Small intestine (tissue), 7 donors: ENCODE measurements at regions not wholly inside any gene's neighbourhood (a gene's known extent, or its start where the extent isn't known, plus 50 kb on each side); places are given as distances from the start of the nearest gene placed in this dataset.

ENCODE experiments used
- DNase-seq, 2 donors: peaks; one replicate each; pipeline versions ENCODE4 v3.0.0 to v3.0.0-alpha.2; 2013
- FAIRE-seq: peaks from 2 replicates; lab custom pipeline; 2012; peaks lifted over from hg19 to GRCh38; lab: Jason Lieb, UNC
- H3K27ac ChIP-seq, 3 donors: one replicate each; pipeline ENCODE4 v1.5.1; 2013; ENCODE audit warnings: low read length in 2 of 3, mild to moderate bottlenecking in 2 of 3, control low read depth in 1 of 3, inconsistent platforms in 1 of 3, low read depth in 1 of 3, moderate library complexity in 1 of 3
- H3K27me3 ChIP-seq, 3 donors: one replicate each; pipeline ENCODE4 v1.6.1; 2013; ENCODE audit warnings: low read length in 3 of 3, inconsistent platforms in 1 of 3; ENCODE audit not compliant: control insufficient read depth in 3 of 3, insufficient read depth in 3 of 3
- H3K36me3 ChIP-seq, 3 donors: one replicate each; pipeline ENCODE4 v1.6.1; 2013; ENCODE audit warnings: low read length in 3 of 3, inconsistent platforms in 1 of 3, low read depth in 1 of 3, mild to moderate bottlenecking in 1 of 3, moderate library complexity in 1 of 3; ENCODE audit not compliant: control insufficient read depth in 3 of 3, insufficient read depth in 2 of 3
- H3K4me1 ChIP-seq, 3 donors: one replicate each; pipeline ENCODE4 v1.6.1; 2013; ENCODE audit warnings: low read length in 2 of 3, inconsistent platforms in 1 of 3, low read depth in 1 of 3, mild to moderate bottlenecking in 1 of 3, moderate library complexity in 1 of 3; ENCODE audit not compliant: control insufficient read depth in 3 of 3, insufficient read depth in 2 of 3
- H3K4me3 ChIP-seq, 3 donors: one replicate each; pipeline ENCODE4 v1.5.1; 2013; ENCODE audit warnings: low read length in 3 of 3, control low read depth in 1 of 3, inconsistent platforms in 1 of 3, low read depth in 1 of 3, mild to moderate bottlenecking in 1 of 3, moderate library complexity in 1 of 3
- H3K9me3 ChIP-seq, 2 donors: one replicate each; pipeline ENCODE4 v1.6.1; 2013; ENCODE audit warnings: low read depth in 1 of 2, low read length in 1 of 2; ENCODE audit not compliant: control insufficient read depth in 2 of 2, insufficient read depth in 1 of 2
- WGBS, 3 donors: extraction: QIAGEN DNeasy Blood & Tissue Kit; methylation state at CpG; one replicate each; pipeline ENCODE4 v1.1.7; 2013; 5-methylcytosine and 5-hydroxymethylcytosine counted together
- donor health status: healthy with polysubstance abuse.
- donor health status: control.
- donor health status: control.
- donor health status: Bipolar disorder and iron deficiency.
- donor health status: healthy.

GRCh38 chr5:91263898-91264297 is 119.2 kb downstream of the ARRDC3 start:
- Histone ChIP-seq H3K4me3 (no peak overlapping the region), H3K9me3 (no peaks in the 10 kb centered on the region), H3K27me3 (no peaks in the 10 kb centered on the region), H3K27ac (no peak overlapping the region), H3K36me3 (no peaks in the 10 kb centered on the region), H3K4me1 (no peaks in the 10 kb centered on the region)
- DNase-seq = no peak
- FAIRE-seq = no peak
- WGBS, 3 donors = 70 to 75% (median 71%) methylated on average over 5 of the region's 5 CpGs

DNA sequence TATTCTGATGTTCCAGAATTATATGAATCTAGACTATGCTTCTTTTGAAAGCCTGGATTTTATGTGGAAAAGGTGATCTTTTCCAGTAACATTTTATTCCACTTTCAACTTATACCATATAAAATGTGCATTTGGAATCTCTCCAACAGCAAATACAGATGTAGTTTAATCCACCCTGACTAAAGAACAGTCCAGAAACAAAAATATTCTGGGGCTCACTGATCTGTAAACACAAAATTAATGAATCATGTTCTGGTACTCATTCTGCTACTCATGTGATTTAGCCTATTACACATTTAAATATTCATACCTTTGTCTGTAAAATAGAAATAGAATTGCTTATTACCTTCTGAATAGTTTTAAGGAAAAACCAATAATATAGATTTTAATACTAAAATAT is 125.8 kb downstream of the ARRDC3 start:
- DNase-seq = no peak
- no peaks in the 10 kb centered on the region for H3K36me3 ChIP-seq
- no peaks in the 10 kb centered on the region for H3K9me3 ChIP-seq
- no peak overlapping the region for H3K27ac ChIP-seq
- H3K4me3 ChIP-seq = no peak overlapping the region
- no peaks in the 10 kb centered on the region for H3K27me3 ChIP-seq
- H3K4me1 ChIP-seq = no peaks in the 10 kb centered on the region
- FAIRE-seq = no peak

- Histone ChIP-seq H3K27me3 (no peaks in the 10 kb centered on the region), H3K27ac (no peak overlapping the region), H3K9me3 (peaks cover 0 to 3% of the 10 kb centered on the region in 2 donors), H3K36me3 (no peaks in the 10 kb centered on the region), H3K4me3 (no peak overlapping the region), H3K4me1 (no peaks in the 10 kb centered on the region)
- DNase-seq (no peak), FAIRE-seq (no peak)
- 89 to 97% (median 90%) methylated on average over 7 of the region's 7 CpGs for WGBS, 3 donors
Measured at GRCh38 chr5:91256142-91256524, 127.0 kb downstream of the ARRDC3 start.

GRCh38 chr5:91255396-91256141 is 127.5 kb downstream of the ARRDC3 start:
- H3K27ac ChIP-seq = no peak overlapping the region
- H3K27me3 ChIP-seq = no peaks in the 10 kb centered on the region
- peaks cover 0 to 7% of the 10 kb centered on the region in 2 donors for H3K9me3 ChIP-seq
- no peak overlapping the region for H3K4me3 ChIP-seq
- H3K4me1 ChIP-seq = no peaks in the 10 kb centered on the region
- no peaks in the 10 kb centered on the region for H3K36me3 ChIP-seq
- WGBS, 3 donors = 36 to 83% (median 61%) methylated on average over 4 of the region's 4 CpGs
- DNase-seq (peak; percentile 23 to 68), FAIRE-seq (no peak)

DNA sequence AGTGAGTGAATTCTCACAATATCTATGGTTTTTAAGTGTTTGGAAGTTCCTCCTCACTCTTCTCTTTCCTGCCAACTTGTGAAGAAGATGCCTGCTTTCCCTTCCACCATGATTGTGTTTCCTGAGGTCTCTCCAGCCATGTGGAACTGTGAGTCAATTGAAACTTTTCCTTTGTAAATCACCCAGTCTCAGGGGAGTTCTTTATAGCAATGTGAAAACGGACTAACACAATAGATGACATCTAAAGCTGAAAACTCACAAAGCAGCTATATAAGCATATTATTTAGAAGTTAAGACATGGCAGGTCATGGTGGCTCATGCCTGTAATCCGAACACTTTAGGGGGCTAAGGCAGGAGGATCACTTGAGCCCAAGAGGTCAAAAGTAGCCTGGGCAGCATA is 130.2 kb downstream of the ARRDC3 start:
- no peak for FAIRE-seq

DNA sequence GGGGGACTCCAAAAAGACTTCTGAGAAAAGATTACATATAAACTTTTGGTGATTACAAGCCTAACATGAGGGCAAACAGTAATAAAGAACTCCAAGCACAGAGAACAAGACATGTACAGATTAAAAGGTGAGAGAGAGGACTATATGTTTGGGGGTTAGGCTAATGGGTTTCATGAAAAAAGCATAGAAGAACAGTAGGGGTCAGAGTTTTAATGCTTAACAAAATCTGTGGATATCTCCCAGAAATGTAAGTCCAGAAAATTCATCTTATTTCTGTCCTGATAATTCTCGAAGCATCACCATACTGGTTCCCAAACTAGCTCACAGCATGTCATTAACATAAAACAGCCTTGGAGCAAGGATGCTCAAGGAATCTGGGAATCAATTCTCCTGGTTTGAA is 137.2 kb downstream of the ARRDC3 start:
- FAIRE-seq (no peak), DNase-seq (no peak)
- Histone ChIP-seq H3K27me3 (no peaks in the 10 kb centered on the region), H3K36me3 (no peaks in the 10 kb centered on the region), H3K4me1 (no peaks in the 10 kb centered on the region), H3K4me3 (no peak overlapping the region), H3K9me3 (peaks cover 0 to 3% of the 10 kb centered on the region in 2 donors), H3K27ac (no peak overlapping the region)
- WGBS, 3 donors = 75 to 93% (median 86%) methylated on average over 1 of the region's 1 CpG

More for the DNA sequence above, 130.2 kb downstream of the ARRDC3 start:
- Histone ChIP-seq H3K27ac (no peak overlapping the region), H3K9me3 (peaks cover 0 to 7% of the 10 kb centered on the region in 2 donors), H3K36me3 (no peaks in the 10 kb centered on the region), H3K4me1 (no peaks in the 10 kb centered on the region), H3K4me3 (no peak overlapping the region), H3K27me3 (no peaks in the 10 kb centered on the region)
- DNase-seq = no peak
- WGBS, 3 donors = 84 to 93% (median 92%) methylated on average over 2 of the region's 2 CpGs

- WGBS, 3 donors = 52% methylated on average over 3 of the region's 3 CpGs
- H3K9me3 ChIP-seq = no peaks in the 10 kb centered on the region
- no peak overlapping the region for H3K27ac ChIP-seq
- FAIRE-seq (no peak), DNase-seq (no peak)
- no peaks in the 10 kb centered on the region for H3K36me3 ChIP-seq
- no peak overlapping the region for H3K4me3 ChIP-seq
- H3K27me3 ChIP-seq = no peaks in the 10 kb centered on the region
- H3K4me1 ChIP-seq = no peaks in the 10 kb centered on the region
Measured at GRCh38 chr5:91245074-91245452, 138.1 kb downstream of the ARRDC3 start.

DNA sequence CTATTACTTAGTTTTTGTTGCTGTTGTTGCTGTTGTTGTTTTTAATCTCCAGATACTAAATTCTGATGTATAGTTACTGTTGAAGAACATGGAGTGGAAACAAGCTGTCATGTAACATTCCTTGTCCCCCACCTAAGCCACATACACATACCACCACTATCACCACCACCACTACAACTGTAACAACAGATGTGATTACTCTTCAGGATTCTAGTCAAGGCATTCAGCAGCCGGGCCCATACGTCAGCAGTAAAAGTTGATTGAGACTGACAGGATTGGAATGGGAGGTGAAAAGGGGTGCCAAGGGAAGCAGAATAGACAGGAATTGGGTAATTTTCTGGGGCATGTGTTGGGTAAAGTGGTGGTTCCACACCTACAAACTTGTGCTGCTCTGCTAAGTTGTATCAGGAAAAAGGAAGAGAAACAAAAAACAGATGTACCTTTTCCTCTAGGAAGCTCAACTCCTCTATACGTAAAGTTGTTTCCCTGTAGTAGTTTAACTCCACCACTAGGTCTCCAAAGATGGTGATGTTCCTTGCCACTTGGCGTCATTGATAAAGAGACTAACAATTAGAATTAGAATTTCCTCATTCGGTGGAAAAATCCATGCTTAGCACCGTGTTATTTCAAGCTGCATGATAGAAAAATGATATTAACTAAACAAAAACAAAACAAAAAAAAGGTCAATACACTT is 138.6 kb downstream of the ARRDC3 start:
- Histone ChIP-seq H3K4me1 (no peaks in the 10 kb centered on the region), H3K9me3 (no peaks in the 10 kb centered on the region), H3K27me3 (no peaks in the 10 kb centered on the region), H3K36me3 (no peaks in the 10 kb centered on the region), H3K27ac (no peak overlapping the region), H3K4me3 (no peak overlapping the region)
- DNase-seq (no peak), FAIRE-seq (no peak)
- 90 to 95% (median 90%) methylated on average over 6 of the region's 6 CpGs for WGBS, 3 donors
